ENCODE measurements at regions not wholly inside any gene's neighbourhood (a gene's known extent, or its start where the extent isn't known, plus 50 kb on each side); places are given as distances from the start of the nearest gene placed in this dataset.

DNA sequence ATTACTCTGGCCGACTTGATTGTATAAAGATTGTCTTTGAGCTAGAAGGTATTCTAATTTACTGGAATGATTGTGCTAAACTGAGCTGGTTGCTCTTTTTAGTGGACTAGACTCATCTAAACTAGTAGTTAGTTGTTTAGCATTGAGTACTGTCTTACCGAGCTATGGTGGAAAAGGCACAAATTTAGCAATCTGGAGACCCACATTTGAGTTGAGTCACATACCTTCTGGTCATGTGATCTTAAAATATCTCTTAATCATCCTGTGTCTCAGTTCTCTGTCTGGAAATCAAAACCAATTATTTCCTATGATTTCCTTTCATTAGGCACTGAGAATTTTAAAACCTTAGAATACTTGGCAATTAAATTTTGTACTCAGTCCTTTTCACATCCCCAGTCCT, 349.5 kb downstream of the IRS2 start:
- DNase-seq (ENCODE audit: low spot score): no peak

DNA sequence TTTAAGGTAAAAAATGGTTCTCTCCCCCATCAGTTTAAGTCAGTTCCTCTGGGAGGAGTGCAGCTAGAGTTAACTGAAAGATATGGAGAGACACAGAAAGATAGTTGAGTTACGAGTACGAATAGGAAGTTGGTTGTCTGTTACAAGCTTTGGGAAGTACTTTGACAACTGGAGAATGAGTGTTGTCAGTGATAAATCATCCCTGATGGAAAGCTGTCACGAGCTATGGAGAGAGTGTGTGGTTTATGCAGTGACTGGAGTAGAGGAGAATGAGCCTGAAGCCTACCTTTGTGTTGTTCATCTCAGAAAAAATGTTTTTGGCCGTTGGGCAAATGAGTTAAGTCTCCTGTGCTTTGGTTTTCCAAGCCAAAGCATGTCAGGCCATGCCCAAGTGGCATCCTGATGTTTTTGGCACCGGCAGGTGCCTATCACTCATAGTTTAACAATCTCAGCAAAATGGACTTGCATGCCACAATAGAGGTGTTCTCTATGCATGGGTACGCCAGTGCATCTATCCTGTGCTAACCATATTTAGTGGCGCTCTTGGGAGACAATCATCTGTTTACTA, 350.2 kb downstream of the IRS2 start:
- DNase-seq (ENCODE audit: low spot score): no peak

DNA sequence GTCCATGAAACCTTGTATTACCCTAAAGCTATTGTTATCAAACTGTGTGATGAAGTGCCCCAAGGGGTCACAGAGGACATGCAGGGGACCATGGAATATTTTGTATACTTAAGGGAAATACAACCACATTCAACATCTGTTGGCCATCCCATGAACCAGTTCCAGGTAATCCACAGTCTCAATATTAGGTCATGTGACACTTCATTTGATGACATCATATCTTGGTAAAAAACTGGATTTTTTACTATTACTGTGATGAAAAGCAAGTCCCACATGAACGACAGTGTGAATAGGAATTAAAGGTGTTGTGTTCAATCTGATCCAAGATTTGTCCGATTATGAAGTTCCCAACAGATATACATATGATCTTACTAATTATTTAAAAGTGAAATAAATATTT, 355.2 kb downstream of the IRS2 start:
- no peak for DNase-seq (ENCODE audit: low spot score)

DNA sequence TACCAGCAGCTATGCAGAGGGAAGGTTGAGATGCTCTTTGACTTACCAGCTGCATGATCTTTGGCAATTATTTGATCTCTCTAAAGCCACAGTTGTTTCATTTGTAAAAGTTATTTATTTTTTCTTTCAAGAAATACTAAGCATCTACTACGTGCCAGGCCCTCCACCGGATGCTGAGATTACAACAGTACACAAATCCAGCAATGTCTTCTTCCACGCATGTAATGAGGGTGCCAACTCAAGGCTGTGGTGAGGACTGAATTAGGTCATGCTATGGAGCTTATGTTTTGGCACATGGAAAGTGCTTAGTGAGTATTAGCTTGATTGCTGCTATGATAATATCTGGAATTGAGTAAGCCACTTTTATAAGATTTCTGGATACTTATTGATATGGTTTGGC, 358.2 kb downstream of the IRS2 start:
- DNase-seq (ENCODE audit: low spot score): no peak

DNA sequence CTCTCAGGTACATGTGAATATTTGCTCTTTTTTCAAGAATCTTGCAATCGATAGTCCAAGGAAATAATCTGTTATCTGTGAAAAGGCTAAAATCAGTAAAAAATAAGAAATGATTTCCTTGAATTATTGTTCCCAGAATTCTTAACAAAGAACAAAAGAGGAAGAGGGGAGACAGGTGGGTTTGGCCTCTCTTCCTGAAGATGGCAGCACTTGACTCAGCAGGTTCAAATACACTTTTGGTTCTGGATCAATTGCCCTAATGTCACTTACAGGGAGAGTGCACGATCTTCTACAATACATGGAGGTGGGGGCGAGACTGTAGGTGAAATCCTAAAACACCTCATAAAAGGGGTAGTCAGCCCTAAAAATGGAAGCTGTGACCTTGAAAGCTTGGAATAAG, 358.7 kb downstream of the IRS2 start:
- DNase-seq (ENCODE audit: low spot score): no peak

DNA sequence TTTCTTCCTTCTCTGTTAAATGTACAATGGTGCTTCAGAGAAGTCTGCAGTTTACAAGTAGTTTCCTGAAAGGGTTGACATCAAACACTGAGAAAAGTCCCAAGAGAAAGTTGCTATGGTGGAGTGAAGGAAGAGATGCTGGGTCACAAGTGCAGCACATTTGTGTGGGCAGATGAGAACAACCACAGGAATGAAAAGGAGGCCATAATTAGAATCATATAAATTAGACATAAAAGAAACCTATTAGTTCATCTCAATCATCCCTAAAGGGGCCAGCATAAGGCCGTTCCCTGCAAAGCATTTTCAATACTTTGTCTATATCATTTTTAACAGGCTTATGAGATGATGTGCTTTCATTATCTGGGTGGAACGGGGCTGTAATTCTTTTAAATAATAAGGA, 359.2 kb downstream of the IRS2 start:
- no peak for DNase-seq (ENCODE audit: low spot score)

DNA sequence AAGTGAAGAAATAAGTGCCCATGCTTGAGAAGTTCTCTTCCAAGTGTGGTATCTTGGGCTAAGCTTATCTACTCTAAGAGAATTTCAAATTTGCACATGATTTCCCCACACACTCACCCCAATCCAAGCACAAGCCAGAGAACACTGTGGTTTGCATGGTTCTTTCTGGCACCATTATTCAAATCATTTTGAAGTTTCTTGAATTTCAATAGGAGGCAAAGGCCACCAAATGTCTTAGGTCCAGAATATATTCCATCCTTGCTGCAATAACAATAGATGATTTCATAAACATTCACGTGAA, 359.7 kb downstream of the IRS2 start:
- DNase-seq (ENCODE audit: low spot score): no peak

DNA sequence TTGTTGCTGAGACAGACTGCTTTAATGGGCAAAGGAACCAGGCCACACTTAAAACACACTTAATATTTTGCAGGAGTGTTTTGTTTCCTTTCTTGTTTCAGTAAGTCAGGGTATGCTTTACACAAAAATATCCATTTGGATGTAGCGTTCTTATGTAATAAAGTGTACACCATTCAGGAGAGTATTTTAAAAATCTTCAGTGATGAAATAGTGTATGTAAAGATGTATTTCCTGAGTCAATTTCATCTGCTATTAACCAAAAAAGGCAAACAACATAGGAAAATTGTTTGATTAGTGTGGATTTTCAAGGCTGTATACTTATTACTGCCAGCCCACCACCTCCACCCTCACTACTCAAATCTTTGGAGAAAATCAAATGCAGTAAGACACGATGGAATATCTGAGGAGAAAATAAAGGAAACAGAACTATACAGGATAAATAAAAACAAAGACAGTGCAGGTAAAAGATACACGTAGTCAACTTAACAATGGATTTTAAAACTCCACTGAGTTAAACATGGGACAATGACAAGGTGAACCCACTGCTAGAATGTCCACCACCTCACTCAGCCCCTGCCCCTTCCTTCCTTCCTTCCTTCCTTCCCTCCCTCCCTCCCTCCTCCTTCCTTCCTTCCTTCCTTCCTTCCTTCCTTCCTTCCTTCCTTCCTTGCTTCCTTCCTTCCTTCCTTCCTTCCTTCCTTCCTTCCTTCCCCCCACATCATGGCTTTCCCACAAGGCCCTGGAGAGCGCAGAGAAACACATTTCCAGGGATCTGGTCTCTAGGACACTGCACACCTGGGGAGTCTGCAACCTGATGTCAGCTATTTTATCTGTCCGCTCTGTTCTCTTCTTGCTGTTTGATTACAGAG, 360.3 kb downstream of the IRS2 start:
- no peak for DNase-seq (ENCODE audit: low spot score)

DNA sequence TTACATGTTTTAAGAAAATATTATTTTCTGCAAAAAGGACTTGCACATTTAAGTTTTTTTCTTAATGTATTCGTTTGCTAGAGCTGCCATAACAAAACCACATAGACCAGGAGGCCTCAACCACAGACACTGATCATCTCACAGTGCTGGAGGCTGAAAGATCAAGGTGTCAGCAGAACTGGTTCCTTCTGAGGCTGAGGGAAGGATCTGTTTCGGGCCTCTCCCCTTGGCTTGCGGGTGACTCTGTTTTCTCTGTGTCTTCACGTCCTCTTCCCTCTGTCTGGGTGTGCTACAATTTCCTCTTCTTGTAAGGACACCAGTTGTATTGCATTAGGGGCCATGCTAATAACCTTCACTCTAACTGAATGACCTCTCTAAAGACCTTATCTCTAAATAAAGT, 364.2 kb downstream of the IRS2 start:
- DNase-seq (ENCODE audit: low spot score): no peak

DNA sequence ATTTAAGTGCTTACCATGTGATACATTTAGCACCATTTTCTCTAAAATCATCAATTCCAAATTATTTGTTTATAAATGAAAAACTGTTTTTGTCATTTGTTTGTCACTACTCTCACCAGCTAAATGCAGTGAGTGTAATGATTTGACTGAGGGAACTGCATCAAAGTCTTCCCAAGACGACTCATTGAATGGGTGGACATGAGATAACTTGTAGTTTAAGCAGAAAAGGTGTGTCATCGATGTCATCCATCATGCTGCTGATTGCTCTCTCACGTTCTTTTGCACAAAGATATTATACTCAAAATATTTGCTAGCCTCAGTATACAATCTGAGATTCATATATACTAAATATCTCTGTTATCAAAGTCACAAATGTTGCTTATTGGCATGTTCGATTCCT, 366.5 kb downstream of the IRS2 start:
- DNase-seq (ENCODE audit: low spot score): no peak

DNA sequence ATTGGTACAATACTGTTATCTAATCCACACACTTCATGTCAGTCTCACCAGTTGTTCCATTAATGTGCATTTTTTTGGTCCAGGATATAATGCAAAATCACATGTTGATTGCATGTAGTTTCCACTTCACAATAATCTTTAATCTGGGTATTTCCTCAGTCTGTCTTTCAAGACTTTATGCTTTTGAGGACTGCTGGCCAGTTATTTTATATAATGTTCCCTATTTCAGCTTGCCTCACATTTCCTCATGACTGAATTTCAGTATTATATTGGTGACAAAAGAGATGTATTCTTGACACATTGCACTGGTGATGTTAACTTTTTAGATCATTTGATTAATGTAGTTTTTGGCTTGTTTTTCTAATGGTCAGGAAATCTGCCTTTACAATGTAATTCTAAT, 368.3 kb downstream of the IRS2 start:
- DNase-seq (ENCODE audit: low spot score): no peak

DNA sequence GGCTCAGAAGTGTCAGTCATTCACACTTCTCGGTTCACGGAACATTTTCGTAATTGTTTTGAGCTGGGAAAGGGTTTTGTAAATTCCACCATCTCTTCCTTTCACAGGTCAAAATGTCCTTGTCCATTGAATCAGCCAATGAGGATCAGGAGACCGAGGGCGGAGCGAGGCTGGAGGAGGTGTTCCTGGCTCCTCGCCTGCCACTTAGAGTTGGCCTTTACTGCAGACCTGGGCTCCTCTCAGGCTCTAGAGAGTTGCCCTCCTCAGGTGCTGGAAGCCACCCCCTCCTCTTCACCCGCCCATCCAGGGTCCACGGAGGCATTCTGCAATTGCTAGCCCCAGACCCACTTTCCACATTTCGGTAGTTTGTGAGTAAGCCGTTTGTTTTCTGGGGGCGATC, 370.4 kb downstream of the IRS2 start:
- no peak for DNase-seq (ENCODE audit: low spot score)

DNA sequence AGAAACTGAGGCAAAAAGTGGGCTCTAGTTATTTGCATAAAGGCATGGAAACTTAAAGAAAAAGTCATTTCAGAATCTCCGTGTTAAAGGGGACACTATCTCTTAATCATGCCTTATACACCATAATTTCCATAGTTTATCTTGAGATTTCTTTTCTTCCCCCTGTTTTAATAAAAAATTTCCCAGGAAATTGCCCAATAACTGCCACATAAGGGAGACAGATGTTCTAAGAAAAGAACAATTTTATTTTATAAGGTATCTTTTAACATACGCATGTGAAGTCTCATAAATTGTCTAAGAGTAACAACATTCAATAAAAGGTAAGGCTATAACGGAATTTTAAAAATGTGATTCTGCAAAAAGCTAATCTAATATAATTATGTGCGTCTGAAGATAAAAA, 371.3 kb downstream of the IRS2 start:
- DNase-seq (ENCODE audit: low spot score): no peak

DNA sequence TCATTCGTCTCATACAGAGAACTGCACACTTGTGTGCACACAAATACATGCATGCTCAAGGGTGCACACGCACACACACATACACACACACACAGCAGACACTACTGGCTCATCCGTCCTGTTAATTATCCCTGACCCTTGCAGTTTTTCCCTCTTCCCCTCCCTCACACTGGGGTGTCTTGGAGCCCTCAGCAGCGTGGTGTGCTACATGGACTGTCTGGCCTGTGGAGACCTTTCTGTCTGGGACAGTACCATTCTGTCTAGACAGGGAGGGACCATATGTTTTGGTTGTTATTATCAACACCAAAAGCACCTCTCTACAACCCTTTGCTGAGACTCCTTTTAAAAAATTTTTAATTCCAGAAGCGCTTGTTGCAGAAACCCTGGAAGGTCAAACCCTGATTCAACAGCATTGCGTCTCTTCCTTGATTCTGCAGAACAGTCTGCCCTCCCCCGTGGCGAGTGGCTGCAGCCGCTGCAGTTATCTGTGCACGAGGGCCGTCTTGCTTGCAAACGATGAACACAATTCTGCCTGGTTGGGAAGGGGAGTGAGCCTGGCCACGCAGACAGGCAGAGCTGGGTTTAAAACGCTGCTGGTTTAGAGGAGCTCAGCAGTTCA, 374.0 kb downstream of the IRS2 start:
- DNase-seq (ENCODE audit: low spot score): no peak

DNA sequence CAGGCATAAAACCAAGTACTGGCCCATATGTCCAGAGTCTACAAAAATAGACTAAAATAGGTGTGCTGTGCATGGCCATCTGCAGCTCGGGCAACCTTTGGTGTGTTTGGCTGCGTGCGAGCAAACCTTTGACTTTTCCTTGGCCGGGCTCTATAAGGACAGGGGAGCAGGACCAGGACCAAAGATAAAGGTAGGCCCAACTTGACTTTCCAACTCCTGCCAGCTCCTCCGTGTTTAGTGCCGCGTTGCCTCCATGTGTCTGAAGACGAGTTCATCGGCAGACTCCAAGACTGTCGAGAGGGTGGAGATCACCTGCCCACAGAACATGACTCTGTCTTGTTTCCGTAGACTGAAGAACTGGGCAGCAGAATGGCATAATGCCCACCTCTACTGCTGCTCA, 375.5 kb downstream of the IRS2 start:
- no peak for DNase-seq (ENCODE audit: low spot score)

DNA sequence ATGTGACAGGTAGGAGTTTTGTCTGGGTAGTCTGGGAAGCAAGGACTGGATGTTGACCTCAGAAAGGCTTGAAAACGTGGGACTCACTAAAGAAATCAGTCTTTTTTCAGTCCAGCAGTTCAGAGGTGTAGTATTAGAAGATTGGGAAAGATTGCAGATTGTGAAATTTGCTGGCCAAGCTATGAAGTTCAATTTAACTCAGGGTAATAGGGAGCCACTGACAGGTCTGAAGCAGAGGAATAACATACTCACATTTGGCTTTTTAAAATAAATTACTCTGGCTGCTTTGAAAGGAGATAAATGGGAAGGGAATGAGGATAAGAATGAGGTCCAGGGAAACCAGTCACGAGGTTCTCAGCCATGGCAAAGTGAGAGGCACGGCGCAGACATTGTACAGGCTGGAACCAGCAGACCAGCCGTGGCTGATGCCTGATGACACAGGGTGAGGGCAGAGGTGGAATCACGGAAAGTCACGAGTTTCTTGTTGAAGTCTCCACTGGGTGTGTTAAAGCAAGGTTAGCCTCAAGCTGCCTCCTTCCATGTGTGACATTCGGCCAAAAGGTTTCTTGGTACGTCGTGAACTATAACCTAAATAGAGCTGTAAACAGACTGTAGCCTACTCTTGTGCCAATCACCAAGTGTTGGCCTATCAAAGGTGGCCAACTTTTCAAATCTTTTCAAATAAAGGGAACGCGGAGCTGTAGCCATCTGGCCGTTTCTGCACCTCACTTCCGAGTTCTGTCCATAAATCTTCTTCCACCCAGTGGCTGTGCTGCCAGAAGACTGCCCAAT, 377.6 kb downstream of the IRS2 start:
- no peak for DNase-seq (ENCODE audit: low spot score)

DNA sequence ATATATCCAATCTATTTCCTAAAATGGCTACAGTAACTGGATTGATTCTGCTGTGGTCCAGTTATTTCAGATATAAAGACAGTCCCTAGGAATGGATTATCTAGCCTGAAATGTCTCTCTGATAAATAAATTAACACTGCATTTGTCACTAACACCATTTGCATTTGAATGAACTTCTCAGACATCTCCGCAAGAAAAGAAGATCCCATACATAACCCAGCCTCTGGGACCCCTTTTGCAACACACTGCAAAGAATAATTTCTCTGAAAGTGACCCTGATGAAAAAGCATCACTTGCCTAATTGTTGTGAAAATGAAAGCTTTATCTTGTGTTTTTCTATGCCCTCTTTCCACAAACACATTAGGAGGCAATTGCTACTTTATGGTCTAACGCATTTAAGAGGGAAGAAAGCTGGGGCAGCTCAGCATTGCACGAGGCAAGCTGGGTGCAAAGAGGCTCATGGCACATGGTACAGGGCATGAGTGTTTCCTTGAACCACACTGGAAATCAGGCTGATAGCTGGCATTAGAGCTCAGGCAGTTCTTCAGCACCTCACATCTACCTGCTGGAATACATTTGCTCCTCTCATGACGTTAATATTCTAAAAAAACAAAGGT, 379.9 kb downstream of the IRS2 start:
- no peak for DNase-seq (ENCODE audit: low spot score)

DNA sequence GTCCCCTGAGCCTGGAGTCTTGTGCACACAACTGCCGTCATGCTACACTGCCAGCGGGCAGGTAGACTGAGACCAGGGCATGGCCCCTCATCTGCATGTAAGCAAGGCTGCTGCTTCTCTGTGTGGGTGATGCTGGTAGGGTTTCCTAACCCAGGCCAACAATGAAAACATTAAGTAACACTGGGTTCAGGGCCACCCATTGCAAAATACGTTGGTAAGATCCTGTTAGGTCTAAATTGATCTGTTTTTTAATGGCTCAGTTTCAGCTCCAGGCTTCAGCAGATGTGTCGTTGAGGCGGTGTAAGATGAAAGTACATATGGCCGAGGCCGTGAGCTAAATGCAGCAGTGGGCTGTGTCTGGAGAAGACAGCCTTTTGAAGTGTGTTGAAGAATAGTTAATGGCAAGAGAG, 383.4 kb downstream of the IRS2 start:
- no peak for DNase-seq (ENCODE audit: low spot score)

DNA sequence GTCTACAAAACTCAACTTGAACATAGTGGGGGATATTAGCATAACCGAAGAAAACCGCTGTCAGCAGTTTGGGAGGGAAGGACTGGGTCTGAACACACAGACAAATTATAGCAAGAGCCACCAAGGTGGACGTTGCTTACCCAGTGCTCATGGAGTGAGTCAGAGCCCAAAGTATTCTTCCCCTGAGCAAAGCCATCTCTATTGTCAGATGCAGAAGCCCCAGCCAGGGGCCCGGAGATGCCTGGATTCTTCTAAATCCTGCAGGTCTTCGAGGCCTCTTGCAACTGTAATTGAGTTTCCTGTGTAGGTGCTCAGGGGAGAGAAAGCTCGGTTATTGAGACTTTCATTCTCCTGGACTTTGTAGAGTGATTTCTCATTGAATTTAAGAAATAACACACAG, 384.5 kb downstream of the IRS2 start:
- no peak for DNase-seq (ENCODE audit: low spot score)

DNA sequence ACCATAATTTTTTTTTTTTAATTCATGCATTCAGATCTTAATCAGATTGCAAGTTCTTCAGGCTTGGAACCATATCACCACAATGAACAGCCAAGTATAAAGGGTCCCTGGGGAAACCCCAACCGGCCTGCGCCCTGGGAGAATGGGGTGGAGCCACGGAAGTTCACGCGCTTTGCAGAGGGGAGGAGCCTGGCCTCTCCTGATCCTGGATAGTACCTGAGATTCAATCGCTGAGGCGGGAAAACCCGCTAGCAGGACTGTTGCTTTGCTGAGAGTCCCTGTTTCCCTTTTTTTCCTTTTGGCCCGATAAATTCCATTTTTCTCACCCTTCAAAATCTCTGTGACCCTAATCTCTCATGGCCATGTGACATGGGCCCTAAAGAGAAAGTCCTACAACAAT, 385.1 kb downstream of the IRS2 start:
- no peak for DNase-seq (ENCODE audit: low spot score)

DNA sequence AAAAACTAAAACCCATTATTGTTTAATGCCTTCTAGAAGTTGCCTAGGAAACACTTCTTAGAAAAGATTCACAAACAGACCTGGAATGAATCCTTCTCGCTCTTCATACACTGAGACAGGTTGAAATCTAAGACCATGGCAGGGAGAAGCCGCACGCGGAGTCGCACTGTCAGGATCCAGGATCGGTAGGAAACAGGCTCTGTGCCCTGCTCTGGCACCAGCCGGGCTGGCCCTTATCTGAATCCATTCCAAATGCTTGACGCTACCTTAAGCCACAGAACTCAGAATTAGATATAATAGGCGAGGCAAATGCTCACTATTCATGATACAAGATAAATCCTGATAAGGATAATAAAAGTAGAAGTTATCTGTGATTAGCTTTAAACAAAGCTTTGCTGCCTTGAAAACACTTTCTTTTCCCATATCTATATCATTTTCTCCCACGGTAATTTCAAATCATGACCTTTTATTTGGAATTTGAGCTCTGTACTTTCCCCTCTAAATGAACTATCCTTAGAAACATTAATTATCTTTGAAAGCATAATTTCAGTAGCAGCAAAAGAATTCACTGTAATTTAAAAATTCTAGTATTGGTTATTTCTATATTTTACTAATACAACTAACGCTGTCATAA, 385.6 kb downstream of the IRS2 start:
- no peak for DNase-seq (ENCODE audit: low spot score)

DNA sequence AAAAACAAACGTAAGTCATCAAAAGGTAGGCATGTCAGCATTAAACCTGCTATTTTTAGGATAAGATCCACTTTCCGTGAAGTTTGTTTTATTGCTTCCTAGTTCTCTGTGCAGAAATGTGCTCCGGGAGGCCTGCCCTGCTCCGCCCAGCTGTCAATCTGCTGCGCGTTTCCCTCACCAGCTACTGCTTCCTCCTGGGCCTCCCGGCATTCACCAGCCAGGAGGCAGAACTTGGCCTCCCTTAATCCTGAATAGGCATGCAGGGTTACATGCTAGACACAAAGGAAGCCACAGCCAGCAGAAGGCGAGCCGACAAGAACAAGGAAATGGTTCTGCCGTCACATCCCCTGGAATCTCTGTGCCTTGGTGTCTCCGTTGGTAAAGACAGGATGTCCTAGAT, 386.2 kb downstream of the IRS2 start:
- DNase-seq (ENCODE audit: low spot score): no peak

Data from H4 (cell line).